BLaER1 (cell line): ENCODE measurements at regions not wholly inside any gene's neighbourhood (a gene's known extent, or its start where the extent isn't known, plus 50 kb on each side); places are given as distances from the start of the nearest gene placed in this dataset.
"Not testable (repeated sequence)": the region's sequence is repeated elsewhere in the genome, so short reads cannot be mapped to it uniquely, and the experiment has no call there.

Experiments
- H3K27ac ChIP-seq: shearing (Covaris generic); formaldehyde crosslinking; 2 replicates; pipeline ENCODE4 v1.8.1; 2022
- H3K27me3 ChIP-seq: shearing (Covaris generic); formaldehyde crosslinking; 2 replicates; pipeline ENCODE4 v1.8.1; 2022
- H3K36me3 ChIP-seq: shearing (Covaris generic); formaldehyde crosslinking; 2 replicates; pipeline ENCODE4 v1.8.1; 2022
- H3K4me1 ChIP-seq: shearing (Covaris generic); formaldehyde crosslinking; 2 replicates; pipeline ENCODE4 v1.8.1; 2022
- H3K4me2 ChIP-seq: shearing (Covaris generic); formaldehyde crosslinking; 2 replicates; pipeline ENCODE4 v1.8.1; 2022
- H3K4me3 ChIP-seq: shearing (Covaris generic); formaldehyde crosslinking; 2 replicates; pipeline ENCODE4 v1.8.1; 2022
- H3K9ac ChIP-seq: shearing (Covaris generic); formaldehyde crosslinking; 2 replicates; pipeline ENCODE4 v1.8.1; 2022
- H3K9me3 ChIP-seq: shearing (Covaris generic); formaldehyde crosslinking; 2 replicates; pipeline ENCODE4 v1.8.1; 2022
- H4K20me1 ChIP-seq: shearing (Covaris generic); formaldehyde crosslinking; 2 replicates; pipeline ENCODE4 v1.8.1; 2022
- Cebpa-rat ChIP-seq: shearing (Covaris generic); IDR thresholded peaks from 2 replicates; pipeline ENCODE4 v1.8.1; 2022

DNA sequence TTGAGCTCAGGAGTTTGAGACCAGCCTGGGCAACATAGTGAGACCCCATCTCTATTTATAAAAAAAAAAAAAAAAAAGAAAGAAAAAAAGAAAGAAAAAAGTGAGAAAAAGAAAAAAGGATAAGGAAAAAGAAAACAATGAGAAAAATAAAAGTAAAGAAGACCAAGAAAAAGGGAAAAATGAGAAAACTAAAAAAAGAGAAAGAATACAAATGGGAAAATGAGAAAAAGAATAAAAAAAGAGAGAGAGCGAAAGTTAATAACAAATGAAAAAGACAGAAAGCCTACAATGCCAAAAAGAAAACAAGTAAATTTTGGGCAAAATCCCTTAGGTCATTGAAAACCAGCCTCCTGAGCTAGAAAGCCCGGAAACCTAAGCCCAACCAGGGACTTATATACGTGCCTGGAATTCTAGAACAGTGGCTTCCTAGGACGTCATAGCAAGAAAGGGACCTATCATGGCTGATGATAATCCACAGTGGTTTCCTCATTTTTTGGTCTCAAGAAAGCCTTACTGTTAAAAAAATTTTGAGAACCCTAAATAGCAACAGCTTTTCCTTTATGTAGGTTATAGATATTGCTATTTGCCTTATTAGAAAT, 131.7 kb upstream of the CLINT1 start:
- Histone ChIP-seq H3K4me1 (peaks cover 19% of the 10 kb centered on the region), H3K4me3 (no peak overlapping the region), H4K20me1 (peaks cover 16% of the 10 kb centered on the region), H3K27ac (no peak overlapping the region), H3K9me3 (no peaks in the 10 kb centered on the region; the same call in 1 of the 2 replicates), H3K9ac (no peak overlapping the region), H3K27me3 (peaks cover 14% of the 10 kb centered on the region), H3K36me3 (no peaks in the 10 kb centered on the region), H3K4me2 (no peak overlapping the region)
- TF ChIP-seq Cebpa-rat: no peak

- Histone ChIP-seq H3K9me3 (no peaks in the 10 kb centered on the region; the same call in 1 of the 2 replicates), H3K36me3 (no peaks in the 10 kb centered on the region), H4K20me1 (peaks cover 9% of the 10 kb centered on the region; the same call in 1 of the 2 replicates), H3K9ac (no peak overlapping the region), H3K27ac (no peak overlapping the region), H3K4me3 (no peak overlapping the region), H3K4me1 (peaks cover 10% of the 10 kb centered on the region), H3K27me3 (peaks cover 14% of the 10 kb centered on the region), H3K4me2 (no peak overlapping the region)
- no peak for TF ChIP-seq Cebpa-rat
Measured at GRCh38 chr5:157989296-157989695, 130.4 kb upstream of the CLINT1 start.

GRCh38 chr5:157987259-157987658, 128.3 kb upstream of the CLINT1 start:
- H3K27ac ChIP-seq: no peak overlapping the region
- H3K36me3 ChIP-seq: no peaks in the 10 kb centered on the region
- no peaks in the 10 kb centered on the region for H3K4me1 ChIP-seq
- H3K9me3 ChIP-seq: no peaks in the 10 kb centered on the region; the same call in 1 of the 2 replicates
- no peak overlapping the region for H3K4me2 ChIP-seq
- no peaks in the 10 kb centered on the region for H3K27me3 ChIP-seq
- no peak for TF ChIP-seq Cebpa-rat
- H4K20me1 ChIP-seq: no peaks in the 10 kb centered on the region
- no peak overlapping the region for H3K9ac ChIP-seq
- H3K4me3 ChIP-seq: no peak overlapping the region

DNA sequence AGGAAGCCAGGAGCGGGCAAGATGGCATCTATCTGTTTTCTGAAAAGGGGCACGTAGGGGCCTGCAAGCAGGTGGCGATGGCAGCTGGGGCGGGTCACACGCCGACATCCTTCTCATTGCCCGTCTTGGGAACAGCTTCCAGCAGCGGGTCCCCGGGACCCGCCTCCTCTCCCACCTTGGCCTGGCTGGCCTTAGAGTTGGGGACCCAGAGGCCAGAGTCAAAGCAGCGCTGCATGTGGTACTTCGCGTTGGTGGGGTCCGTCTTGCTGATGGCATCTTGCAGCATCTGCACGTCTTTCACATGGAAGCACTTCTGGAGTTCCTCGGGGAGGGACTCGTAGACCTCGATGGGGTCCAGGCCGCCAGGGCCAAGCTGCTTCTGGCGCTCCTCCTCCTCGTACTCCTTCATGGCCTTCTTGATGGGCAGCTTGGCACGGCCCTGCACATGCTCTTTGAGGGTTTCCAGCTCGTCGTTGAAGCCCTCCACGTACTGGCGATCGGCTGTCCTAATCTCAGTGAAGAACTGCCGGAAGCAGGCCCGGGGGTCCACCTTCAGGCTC, 127.6 kb upstream of the CLINT1 start:
- H3K9me3 ChIP-seq: no peaks in the 10 kb centered on the region; the same call in 1 of the 2 replicates
- no peak overlapping the region for H3K9ac ChIP-seq
- no peak overlapping the region for H3K27ac ChIP-seq
- H3K4me3 ChIP-seq: no peak overlapping the region
- no peaks in the 10 kb centered on the region for H3K4me1 ChIP-seq
- no peaks in the 10 kb centered on the region for H3K27me3 ChIP-seq
- no peaks in the 10 kb centered on the region for H3K36me3 ChIP-seq
- no peak for TF ChIP-seq Cebpa-rat
- H4K20me1 ChIP-seq: no peaks in the 10 kb centered on the region
- H3K4me2 ChIP-seq: no peak overlapping the region

DNA sequence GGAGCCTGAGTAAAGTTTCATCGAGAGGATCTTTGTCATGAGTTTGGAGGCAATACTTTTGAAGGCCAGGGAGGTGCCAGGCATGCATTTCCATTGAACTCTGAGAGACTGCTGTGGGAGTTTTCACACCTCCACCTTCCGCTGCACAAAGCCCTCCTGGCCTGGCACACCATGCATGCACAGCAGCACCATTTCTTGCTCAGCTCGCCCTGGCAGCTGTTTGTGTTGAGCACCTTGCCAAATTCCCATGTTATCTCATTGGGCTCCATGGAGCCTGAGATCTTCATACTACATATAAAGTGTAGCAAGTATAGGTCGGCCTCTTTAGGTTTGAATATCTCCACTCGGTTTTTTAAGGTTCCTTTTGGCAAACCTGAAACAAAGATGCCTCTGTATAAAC, 125.7 kb upstream of the CLINT1 start:
- Histone ChIP-seq H3K27ac (no peak overlapping the region), H3K36me3 (no peaks in the 10 kb centered on the region), H3K27me3 (no peaks in the 10 kb centered on the region), H3K4me3 (no peak overlapping the region), H3K9me3 (no peaks in the 10 kb centered on the region; the same call in 1 of the 2 replicates), H3K9ac (no peak overlapping the region), H4K20me1 (no peaks in the 10 kb centered on the region), H3K4me2 (no peak overlapping the region), H3K4me1 (no peaks in the 10 kb centered on the region)
- TF ChIP-seq Cebpa-rat: no peak

- no peaks in the 10 kb centered on the region for H3K27me3 ChIP-seq
Measured at GRCh38 chr5:157983906-157984551, 125.1 kb upstream of the CLINT1 start.

GRCh38 chr5:157978061-157978460, 119.1 kb upstream of the CLINT1 start:
- no peak overlapping the region for H3K9ac ChIP-seq
- H3K4me1 ChIP-seq: no peaks in the 10 kb centered on the region
- no peak for TF ChIP-seq Cebpa-rat
- no peaks in the 10 kb centered on the region for H3K27me3 ChIP-seq
- H3K9me3 ChIP-seq: no peaks in the 10 kb centered on the region
- H3K4me3 ChIP-seq: no peak overlapping the region
- H3K27ac ChIP-seq: no peak overlapping the region
- no peaks in the 10 kb centered on the region for H3K36me3 ChIP-seq
- no peaks in the 10 kb centered on the region for H4K20me1 ChIP-seq
- H3K4me2 ChIP-seq: no peak overlapping the region

More at GRCh38 chr5:157983906-157984551, 125.1 kb upstream of the CLINT1 start:
- H3K36me3 ChIP-seq: no peaks in the 10 kb centered on the region
- H3K9me3 ChIP-seq: no peaks in the 10 kb centered on the region; the same call in 1 of the 2 replicates
- H3K4me3 ChIP-seq: no peak overlapping the region
- TF ChIP-seq Cebpa-rat: no peak
- no peak overlapping the region for H3K27ac ChIP-seq
- H3K4me2 ChIP-seq: no peak overlapping the region
- no peak overlapping the region for H3K9ac ChIP-seq
- no peaks in the 10 kb centered on the region for H3K4me1 ChIP-seq
- no peaks in the 10 kb centered on the region for H4K20me1 ChIP-seq

GRCh38 chr5:157976429-157976828, 117.5 kb upstream of the CLINT1 start:
- Histone ChIP-seq H3K4me3 (no peak overlapping the region), H3K27ac (no peak overlapping the region), H3K4me1 (no peaks in the 10 kb centered on the region), H3K9me3 (no peaks in the 10 kb centered on the region), H3K27me3 (no peaks in the 10 kb centered on the region), H3K9ac (no peak overlapping the region), H3K36me3 (no peaks in the 10 kb centered on the region), H3K4me2 (no peak overlapping the region), H4K20me1 (no peaks in the 10 kb centered on the region)
- no peak for TF ChIP-seq Cebpa-rat

- H3K9me3 ChIP-seq: no peaks in the 10 kb centered on the region
- H3K27ac ChIP-seq: no peak overlapping the region
- no peaks in the 10 kb centered on the region for H3K27me3 ChIP-seq
- H3K4me1 ChIP-seq: no peaks in the 10 kb centered on the region
- no peaks in the 10 kb centered on the region for H4K20me1 ChIP-seq
- no peak overlapping the region for H3K9ac ChIP-seq
- no peak overlapping the region for H3K4me2 ChIP-seq
- H3K4me3 ChIP-seq: no peak overlapping the region
- H3K36me3 ChIP-seq: no peaks in the 10 kb centered on the region
- no peak for TF ChIP-seq Cebpa-rat
Measured at GRCh38 chr5:157972579-157972978, 113.6 kb upstream of the CLINT1 start.

DNA sequence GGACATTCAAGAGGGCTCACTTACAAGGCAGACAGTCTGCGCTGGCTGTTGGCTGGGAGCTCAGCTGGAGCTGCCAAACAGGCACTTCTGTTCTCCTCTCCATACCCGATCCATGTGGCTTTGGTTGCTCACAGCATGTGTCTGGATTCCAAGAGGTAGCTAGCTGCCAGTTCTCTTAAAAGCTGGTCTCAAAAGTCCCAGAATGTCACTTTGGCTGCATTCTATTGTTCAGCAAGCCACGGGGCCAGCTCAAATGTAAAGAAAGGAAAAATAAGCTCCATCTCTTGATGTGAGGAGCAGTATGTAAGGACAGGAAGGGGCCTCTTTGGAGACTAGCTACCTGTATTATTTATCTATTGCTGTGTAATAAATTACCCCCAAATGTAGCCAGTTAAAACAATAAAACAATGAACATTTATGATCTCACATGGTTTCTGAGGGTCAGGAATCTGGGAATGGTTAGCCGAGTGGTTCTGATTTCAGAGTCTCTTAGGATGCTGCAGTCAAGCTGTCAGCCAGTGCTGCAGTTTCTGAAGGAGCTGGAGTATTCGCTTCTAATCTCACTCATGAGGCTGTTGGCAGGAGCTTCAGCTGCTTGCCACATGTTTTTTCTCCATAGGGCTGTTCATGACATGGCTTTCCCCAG, 112.7 kb upstream of the CLINT1 start:
- Histone ChIP-seq H3K9ac (no peak overlapping the region), H3K27ac (no peak overlapping the region), H4K20me1 (no peaks in the 10 kb centered on the region), H3K27me3 (no peaks in the 10 kb centered on the region), H3K36me3 (no peaks in the 10 kb centered on the region), H3K4me1 (no peaks in the 10 kb centered on the region), H3K9me3 (no peaks in the 10 kb centered on the region), H3K4me2 (no peak overlapping the region), H3K4me3 (no peak overlapping the region)
- no peak for TF ChIP-seq Cebpa-rat

- H3K4me3 ChIP-seq, H3K4me2 ChIP-seq, H3K36me3 ChIP-seq, H4K20me1 ChIP-seq, H3K9ac ChIP-seq, H3K27me3 ChIP-seq, H3K27ac ChIP-seq, H3K4me1 ChIP-seq, H3K9me3 ChIP-seq: not testable (repeated sequence)
Measured at GRCh38 chr5:157968570-157968969, 109.6 kb upstream of the CLINT1 start.
